Neural cell (in vitro differentiated cells): ENCODE measurements at regions not wholly inside any gene's neighbourhood (a gene's known extent, or its start where the extent isn't known, plus 50 kb on each side); places are given as distances from the start of the nearest gene placed in this dataset.

ENCODE experiments used
- H2AFZ ChIP-seq: fragments of 200-600, 300-800 bp; sonication (generic), shearing (Covaris generic); 2 replicates; pipeline ENCODE4 v1.6.0; 2014; ENCODE audit warnings: low read depth, mild to moderate bottlenecking, antibody characterized with exemption, low read length, moderate library complexity
- H3F3A ChIP-seq: fragments of 200-600 bp; shearing (Covaris generic); 2 replicates; pipeline ENCODE4 v1.6.1; 2016; ENCODE audit warnings: mild to moderate bottlenecking, moderate library complexity, mixed read lengths, antibody characterized with exemption, low read length; ENCODE audit not compliant: insufficient read depth, poor library complexity, severe bottlenecking
- H3K27ac ChIP-seq: fragments of 200-600, 300-800 bp; sonication (generic), shearing (Covaris generic); 2 replicates; pipeline ENCODE4 v1.5.1; 2014; ENCODE audit warnings: mild to moderate bottlenecking, low read length, moderate library complexity
- H3K27me3 ChIP-seq: fragments of 300-800, 200-600 bp; sonication (generic), shearing (Covaris generic); 2 replicates; pipeline ENCODE4 v1.6.0; 2014; ENCODE audit warnings: mild to moderate bottlenecking, low read depth, low read length, moderate library complexity; ENCODE audit not compliant: insufficient read depth
- H3K36me3 ChIP-seq: fragments of 300-800, 200-600 bp; sonication (generic), shearing (Covaris generic); 2 replicates; pipeline ENCODE4 v1.5.1; 2014; ENCODE audit warnings: mild to moderate bottlenecking, antibody characterized with exemption, low read length, moderate library complexity; ENCODE audit not compliant: insufficient read depth
- H3K4me2 ChIP-seq: fragments of 300-800, 200-600 bp; sonication (generic), shearing (Covaris generic); 2 replicates; pipeline ENCODE4 v1.6.0; 2014; ENCODE audit warnings: mild to moderate bottlenecking, low read length
- H3K4me3 ChIP-seq: fragments of 300-800, 200-600 bp; sonication (generic), shearing (Covaris generic); 2 replicates; pipeline ENCODE4 v1.5.1; 2014; ENCODE audit warnings: mild to moderate bottlenecking, low read length, moderate library complexity
- H3K79me2 ChIP-seq: fragments of 200-600 bp; shearing (Covaris generic); replicated peaks from 2 replicates; pipeline ENCODE4 v1.6.0; 2014; ENCODE audit warnings: mild to moderate bottlenecking, low read length, moderate library complexity; ENCODE audit not compliant: insufficient read depth
- H3K9ac ChIP-seq: fragments of 300-800, 200-600 bp; sonication (generic), shearing (Covaris generic); 2 replicates; pipeline ENCODE4 v1.6.1; 2016; ENCODE audit warnings: mild to moderate bottlenecking, low read length, mixed read lengths
- H3K9me2 ChIP-seq: fragments of 200-600 bp; shearing (Covaris generic); 2 replicates; pipeline ENCODE4 v1.6.1; 2016; ENCODE audit warnings: mild to moderate bottlenecking, low read length, mixed read lengths; ENCODE audit not compliant: insufficient read depth
- H3K9me3 ChIP-seq: fragments of 200-600, 300-800 bp; sonication (generic), shearing (Covaris generic); 2 replicates; pipeline ENCODE4 v1.6.1; 2016; ENCODE audit warnings: mild to moderate bottlenecking, mixed run types, low read length, moderate library complexity, mixed read lengths
- H4K20me1 ChIP-seq: fragments of 200-600 bp; shearing (Covaris generic); 2 replicates; pipeline ENCODE4 v1.6.1; 2016; ENCODE audit warnings: mild to moderate bottlenecking, mixed run types; ENCODE audit not compliant: insufficient read depth
- CTCF ChIP-seq: fragments of 450-650 bp; IDR thresholded peaks from 2 replicates; pipeline ENCODE4 v1.5.1; 2014; ENCODE audit warnings: antibody characterized with exemption, mild to moderate bottlenecking, moderate library complexity; ENCODE audit not compliant: poor library complexity, severe bottlenecking
- EP300 ChIP-seq: fragments of 450-650 bp; conservative IDR thresholded peaks from 2 replicates; pipeline ENCODE4 v1.6.1; 2014; ENCODE audit warnings: antibody characterized with exemption, mild to moderate bottlenecking, moderate library complexity; ENCODE audit not compliant: poor library complexity, severe bottlenecking
- EZH2 ChIP-seq: fragments of 200-600, 300-800 bp; shearing (Covaris generic), sonication (generic); IDR thresholded peaks from 2 replicates; pipeline ENCODE4 v1.6.1; 2014; ENCODE audit warnings: antibody characterized with exemption, low read length, borderline replicate concordance, mild to moderate bottlenecking; ENCODE audit not compliant: insufficient read depth, poor library complexity, severe bottlenecking
- MXI1 ChIP-seq: fragments of 450-650 bp; conservative IDR thresholded peaks from 2 replicates; pipeline ENCODE4 v1.6.1; 2014; ENCODE audit warnings: antibody characterized with exemption, mild to moderate bottlenecking; ENCODE audit not compliant: poor library complexity, severe bottlenecking
- POLR2AphosphoS5 ChIP-seq: IDR thresholded peaks from 2 replicates; pipeline ENCODE4 v1.6.1; 2012
- RAD21 ChIP-seq: fragments of 450-650 bp; conservative IDR thresholded peaks from 2 replicates; pipeline ENCODE4 v1.6.1; 2014; ENCODE audit warnings: antibody characterized with exemption, mild to moderate bottlenecking, moderate library complexity
- REST ChIP-seq: IDR thresholded peaks from 2 replicates; pipeline ENCODE4 v1.6.1; 2012; ENCODE audit warnings: borderline replicate concordance
- SMC3 ChIP-seq: fragments of 450-650 bp; conservative IDR thresholded peaks from 2 replicates; pipeline ENCODE4 v1.6.1; 2014; ENCODE audit warnings: antibody characterized with exemption, mild to moderate bottlenecking, moderate library complexity; ENCODE audit not compliant: poor library complexity
- TAF1 ChIP-seq: IDR thresholded peaks from 2 replicates; pipeline ENCODE4 v1.6.1; 2012; ENCODE audit warnings: low read depth

GRCh38 chr16:87127061-87127765, 190.0 kb downstream of the C16orf95 start:
- no peaks in the 10 kb centered on the region for H3K9me2 ChIP-seq
- H3K79me2 ChIP-seq: no peaks in the 10 kb centered on the region
- no peaks in the 10 kb centered on the region for H3F3A ChIP-seq
- no peaks in the 10 kb centered on the region for H4K20me1 ChIP-seq
- H3K9me3 ChIP-seq: no peaks in the 10 kb centered on the region
- H3K27ac ChIP-seq: no peak overlapping the region
- no peaks in the 10 kb centered on the region for H3K27me3 ChIP-seq
- no peak overlapping the region for H2AFZ ChIP-seq
- H3K36me3 ChIP-seq: no peaks in the 10 kb centered on the region
- no peak overlapping the region for H3K4me2 ChIP-seq
- H3K4me3 ChIP-seq: no peak overlapping the region
- TF ChIP-seq RAD21 (no peak), POLR2AphosphoS5 (no peak), CTCF (no peak), MXI1 (no peak)
- H3K9ac ChIP-seq: no peak overlapping the region

GRCh38 chr16:87127766-87128147, 189.4 kb downstream of the C16orf95 start:
- H3K27ac ChIP-seq: no peak overlapping the region
- no peaks in the 10 kb centered on the region for H4K20me1 ChIP-seq
- H3K9ac ChIP-seq: no peak overlapping the region
- H3K9me3 ChIP-seq: no peaks in the 10 kb centered on the region
- no peaks in the 10 kb centered on the region for H3F3A ChIP-seq
- no peaks in the 10 kb centered on the region for H3K36me3 ChIP-seq
- H3K27me3 ChIP-seq: no peaks in the 10 kb centered on the region
- TF ChIP-seq TAF1: no peak
- TF ChIP-seq SMC3: no peak
- TF ChIP-seq RAD21: no peak
- no peak for TF ChIP-seq EP300
- no peak for TF ChIP-seq MXI1
- TF ChIP-seq REST: no peak
- no peak for TF ChIP-seq EZH2
- no peak for TF ChIP-seq CTCF
- TF ChIP-seq POLR2AphosphoS5: no peak
- H3K79me2 ChIP-seq: no peaks in the 10 kb centered on the region
- H3K9me2 ChIP-seq: no peaks in the 10 kb centered on the region
- H3K4me3 ChIP-seq: no peak overlapping the region
- H3K4me2 ChIP-seq: no peak overlapping the region
- no peak overlapping the region for H2AFZ ChIP-seq
